GM19239 (cell line): ENCODE measurements at regions not wholly inside any gene's neighbourhood (a gene's known extent, or its start where the extent isn't known, plus 50 kb on each side); places are given as distances from the start of the nearest gene placed in this dataset.

ENCODE experiments used
- DNase-seq: peaks from one replicate; pipeline ENCODE4 v3.0.0; 2011; ENCODE audit warnings: low spot score; ENCODE audit not compliant: insufficient read length
- FAIRE-seq: peaks from 2 replicates; lab custom pipeline; 2011; peaks lifted over from hg19 to GRCh38; lab: Jason Lieb, UNC

- no peak for DNase-seq
- FAIRE-seq = no peak
These were observed 439.7 kb upstream of the TNP1 start for GRCh38 chr2:217299590-217299989.

DNA sequence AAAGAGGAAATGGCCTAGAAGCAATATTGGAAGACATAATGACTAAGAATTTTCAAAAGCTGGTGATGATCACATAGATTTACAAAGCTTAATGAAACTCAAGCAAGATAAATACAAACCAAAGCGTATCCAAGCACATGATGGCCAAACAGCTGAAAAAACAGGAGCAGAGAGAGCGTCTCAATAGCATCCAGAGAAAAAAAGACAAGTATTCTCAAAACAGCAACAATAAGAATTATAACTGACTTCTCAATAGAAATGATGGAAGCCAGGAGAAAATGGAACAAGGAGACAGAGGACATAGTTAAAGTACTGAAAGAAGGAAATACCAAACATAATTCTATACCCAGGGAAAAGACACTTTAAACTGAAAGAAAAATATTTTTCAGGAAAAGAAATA is 437.2 kb upstream of the TNP1 start:
- DNase-seq = no peak
- FAIRE-seq = no peak

DNA sequence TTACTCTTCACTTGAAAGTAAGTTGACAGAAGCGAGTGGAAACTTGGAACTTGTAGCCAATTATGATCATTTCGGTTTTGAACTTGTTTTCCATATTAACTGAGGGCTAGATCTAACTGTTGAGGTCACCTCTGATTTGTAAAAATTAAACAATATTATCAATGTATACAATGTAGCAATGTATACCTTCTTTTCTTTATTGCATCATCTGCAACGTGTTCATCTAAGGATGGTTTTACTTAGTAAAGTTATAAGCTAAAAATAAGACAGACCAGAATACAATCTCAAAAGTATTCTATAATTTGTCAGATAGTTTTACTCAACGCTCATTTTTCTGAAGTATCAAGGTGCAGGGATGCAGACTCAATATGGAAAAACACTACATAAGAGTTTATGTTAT is 435.0 kb upstream of the TNP1 start:
- no peak for FAIRE-seq

GRCh38 chr2:217294211-217294610 is 434.3 kb upstream of the TNP1 start:
- DNase-seq = no peak
- no peak for FAIRE-seq

More for the DNA sequence above, 435.0 kb upstream of the TNP1 start:
- no peak for DNase-seq

- DNase-seq (no peak), FAIRE-seq (no peak)
These were observed 433.7 kb upstream of the TNP1 start for GRCh38 chr2:217293607-217294006.

DNA sequence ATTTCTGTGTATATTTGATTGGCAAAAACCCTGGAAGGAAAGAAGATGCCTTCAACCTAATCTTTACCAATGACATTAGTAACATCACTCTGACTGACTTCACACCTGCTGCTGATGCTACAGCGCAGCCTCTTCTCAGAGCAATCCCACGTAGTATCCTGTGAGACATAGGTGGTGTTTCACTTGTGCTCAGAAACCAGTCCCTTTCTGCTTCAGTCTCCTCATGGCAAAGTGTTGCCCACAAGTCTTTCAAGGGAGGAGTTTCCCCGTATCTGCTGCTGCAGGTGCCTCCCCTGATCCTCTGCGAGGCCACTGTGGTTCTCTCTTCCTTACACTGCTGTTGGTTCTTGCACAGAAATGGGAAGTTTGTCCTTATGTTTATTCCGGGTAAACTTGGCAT is 433.2 kb upstream of the TNP1 start:
- FAIRE-seq = no peak
- DNase-seq = no peak

DNA sequence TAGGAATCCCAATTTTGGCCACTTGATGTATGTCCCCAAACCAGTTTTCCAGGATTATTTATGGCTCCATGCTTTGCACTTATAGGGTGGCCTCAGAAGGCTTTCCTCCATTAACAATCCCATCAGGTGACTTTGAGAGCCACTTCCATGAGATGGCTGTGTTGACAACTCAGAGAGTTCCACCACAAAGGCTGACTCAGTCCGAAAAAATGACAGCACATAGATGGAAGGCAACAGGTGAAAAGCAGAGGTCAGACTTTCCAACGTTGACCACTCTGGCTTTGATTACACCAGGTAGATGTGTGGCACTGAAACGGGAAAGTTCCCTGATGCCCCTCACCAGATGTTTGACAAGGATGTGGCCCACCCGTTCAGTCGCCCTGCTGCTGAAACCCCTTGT is 431.4 kb upstream of the TNP1 start:
- FAIRE-seq (no peak), DNase-seq (no peak)

- FAIRE-seq (no peak), DNase-seq (no peak)
These were observed 430.6 kb upstream of the TNP1 start for GRCh38 chr2:217290467-217290866.

GRCh38 chr2:217289907-217290280 is 430.0 kb upstream of the TNP1 start:
- FAIRE-seq (no peak), DNase-seq (no peak)

- no peak for FAIRE-seq
- no peak for DNase-seq
These were observed 429.5 kb upstream of the TNP1 start for GRCh38 chr2:217289177-217289906.

GRCh38 chr2:217288472-217289063 is 428.7 kb upstream of the TNP1 start:
- DNase-seq = no peak
- FAIRE-seq = no peak

- FAIRE-seq = no peak
These were observed 427.0 kb upstream of the TNP1 start for GRCh38 chr2:217286833-217287232.

GRCh38 chr2:217285926-217286325 is 426.1 kb upstream of the TNP1 start:
- FAIRE-seq = no peak
- no peak for DNase-seq

More at GRCh38 chr2:217286833-217287232, 427.0 kb upstream of the TNP1 start:
- DNase-seq = no peak

DNA sequence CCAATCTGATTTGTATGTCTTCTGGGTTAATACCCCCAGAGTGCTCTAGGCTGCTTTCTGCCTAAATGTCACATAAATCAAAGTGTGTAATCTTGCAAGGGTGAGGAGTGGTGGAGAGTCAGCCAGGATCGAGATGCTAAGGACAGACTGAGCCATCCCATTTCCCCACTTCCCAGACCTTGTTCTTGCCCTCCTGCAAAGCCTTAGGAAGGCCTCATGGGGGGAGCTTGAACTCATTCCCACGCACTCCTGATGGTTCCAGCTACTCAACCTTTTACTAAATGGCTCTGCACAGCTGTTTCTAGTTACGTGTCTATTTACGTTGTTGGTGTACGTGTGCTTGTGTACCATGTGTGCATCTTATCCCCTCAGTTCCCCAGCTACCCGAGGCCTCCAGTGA is 423.6 kb upstream of the TNP1 start:
- no peak for DNase-seq
- FAIRE-seq = no peak

DNA sequence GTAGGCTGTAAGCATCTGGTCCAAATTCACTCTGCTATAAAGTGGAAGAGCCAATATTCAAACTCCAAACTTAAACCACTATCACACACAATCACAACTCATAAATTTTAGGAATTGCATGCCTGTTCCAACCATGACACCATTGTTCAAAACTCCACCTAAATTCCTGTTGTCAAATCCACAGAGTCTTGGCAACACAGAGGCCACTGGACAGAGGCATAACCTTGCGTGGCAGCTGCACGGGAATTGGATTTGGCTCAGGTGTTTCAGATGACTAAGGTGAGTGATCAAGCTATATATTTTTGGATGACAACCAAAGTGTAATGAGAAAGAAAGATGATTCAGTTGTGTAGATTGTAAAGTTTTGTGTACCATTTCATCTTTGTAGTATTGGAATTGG is 422.7 kb upstream of the TNP1 start:
- no peak for FAIRE-seq
- DNase-seq = no peak

- no peak for DNase-seq
- FAIRE-seq = no peak
These were observed 419.7 kb upstream of the TNP1 start for GRCh38 chr2:217279556-217279955.

GRCh38 chr2:217279140-217279539 is 419.3 kb upstream of the TNP1 start:
- no peak for FAIRE-seq
- no peak for DNase-seq

DNA sequence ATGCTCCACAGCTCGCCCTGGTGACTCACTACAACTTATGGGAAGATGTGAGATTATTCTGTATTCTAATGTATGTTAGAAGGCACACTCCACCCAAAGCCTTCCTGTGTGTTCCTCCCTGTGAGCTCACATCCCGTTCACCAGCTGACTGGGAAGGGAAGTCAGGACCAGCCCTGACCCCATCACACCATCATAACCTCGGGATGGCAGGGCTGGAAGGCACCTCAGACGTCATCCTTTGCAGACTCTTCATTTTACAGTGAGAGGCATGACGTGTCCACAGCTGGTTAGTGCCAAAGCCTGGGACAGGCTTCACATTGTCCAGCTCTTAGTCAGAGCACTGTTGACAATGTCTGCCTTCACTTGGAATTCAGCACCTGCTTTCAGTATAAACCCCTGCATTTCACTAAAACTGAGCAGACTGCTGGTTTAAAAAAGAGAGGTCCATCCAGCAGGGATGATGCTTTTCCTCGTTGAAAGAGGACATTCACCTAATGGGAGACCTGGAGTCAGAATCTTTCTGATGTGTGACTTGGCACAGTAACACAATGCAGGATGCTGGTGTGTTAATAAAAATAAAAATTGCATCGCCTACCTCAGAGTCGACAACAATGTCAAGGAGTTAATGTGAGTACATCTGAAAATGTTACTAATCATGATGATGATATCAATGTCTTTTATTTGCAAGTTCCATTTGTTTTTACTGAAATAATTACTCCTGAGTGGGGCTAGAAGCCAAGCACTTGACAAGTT is 418.0 kb upstream of the TNP1 start:
- DNase-seq (no peak), FAIRE-seq (no peak)

- DNase-seq (no peak), FAIRE-seq (no peak)
These were observed 416.6 kb upstream of the TNP1 start for GRCh38 chr2:217276433-217276832.

DNA sequence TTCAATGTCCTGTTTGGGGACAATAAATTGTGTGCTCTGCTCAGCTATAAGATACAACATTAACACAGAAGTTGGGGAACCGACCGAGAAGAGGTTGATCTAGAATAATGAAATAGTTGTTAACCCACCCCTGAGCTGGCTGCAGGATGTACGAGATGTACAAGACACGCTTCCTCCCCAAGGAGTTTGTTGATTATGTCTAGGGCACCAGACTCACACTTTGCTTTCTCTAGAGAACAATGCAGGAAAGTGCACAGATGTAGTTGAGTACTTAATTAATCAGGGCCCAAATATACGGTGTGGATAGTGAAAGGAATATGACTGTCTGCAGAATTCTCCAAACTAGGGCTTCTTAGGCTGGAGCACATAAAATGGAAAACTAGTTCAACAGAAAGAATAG is 415.2 kb upstream of the TNP1 start:
- FAIRE-seq = no peak

GRCh38 chr2:217274578-217274977 is 414.7 kb upstream of the TNP1 start:
- DNase-seq (no peak), FAIRE-seq (no peak)

More for the DNA sequence above, 415.2 kb upstream of the TNP1 start:
- no peak for DNase-seq
